A204.1 (cell line): ENCODE measurements at regions not wholly inside any gene's neighbourhood (a gene's known extent, or its start where the extent isn't known, plus 50 kb on each side); places are given as distances from the start of the nearest gene placed in this dataset.
A peak's percentile ranks its signal among the peaks of the same experiment; 100 is the strongest.
"Not testable (repeated sequence)": the region's sequence is repeated elsewhere in the genome, so short reads cannot be mapped to it uniquely, and the experiment has no call there.

ENCODE experiments used
- FAIRE-seq: peaks from 2 replicates; lab custom pipeline; 2012; peaks lifted over from hg19 to GRCh38; lab: Jason Lieb, UNC

DNA sequence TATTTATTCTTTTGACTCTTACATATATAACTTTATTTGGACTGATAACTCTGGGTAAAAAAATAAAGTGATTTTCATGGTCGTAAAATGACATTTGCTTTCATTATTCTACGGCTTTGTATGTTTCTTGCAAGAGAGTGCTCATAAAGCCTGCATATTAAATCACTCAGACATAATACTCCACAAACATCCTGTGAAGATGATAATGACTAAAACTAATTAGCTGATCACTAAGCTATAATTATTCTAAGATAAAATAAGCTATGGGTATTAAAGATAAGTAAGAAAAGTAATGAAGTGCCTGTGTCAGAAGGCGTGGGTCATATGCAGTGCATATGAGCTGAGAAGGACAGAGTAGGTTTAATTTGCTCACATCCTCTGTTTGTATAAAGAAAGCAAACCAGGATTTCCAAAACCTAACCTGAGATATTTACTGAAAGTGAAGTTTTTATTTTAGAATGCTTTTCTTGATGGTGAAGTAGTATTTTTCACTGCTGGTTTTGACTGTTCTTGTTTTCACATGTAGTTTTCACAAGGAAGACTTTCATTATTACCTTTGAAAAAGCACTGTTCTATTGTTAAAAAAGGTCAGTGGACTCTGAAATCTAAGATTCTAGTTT, 278.8 kb downstream of the AMY1C start:
- FAIRE-seq = no peak

DNA sequence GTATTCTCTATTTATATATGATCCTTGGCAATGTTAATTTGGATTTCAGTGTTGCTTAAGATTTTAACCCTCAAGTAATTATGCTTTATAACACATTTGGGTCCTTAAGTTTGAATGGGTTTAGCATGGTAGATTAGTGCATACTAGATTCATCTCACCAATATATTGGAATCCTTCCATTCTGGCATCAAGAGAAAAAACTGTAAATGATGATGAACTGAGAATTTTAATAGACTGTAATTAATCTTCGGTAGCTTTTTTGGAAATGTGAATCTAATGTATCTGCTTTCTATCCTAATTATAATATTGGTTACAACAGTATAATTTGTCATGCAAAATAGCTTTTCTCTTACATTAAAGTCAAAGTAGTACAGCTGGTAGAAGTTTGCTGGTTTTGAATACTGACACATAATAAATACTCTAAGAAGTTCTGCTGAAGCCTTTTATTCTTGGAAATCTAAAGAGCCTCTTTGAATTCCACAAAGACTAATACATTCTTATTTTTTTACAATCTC, 279.8 kb downstream of the AMY1C start:
- FAIRE-seq = no peak

DNA sequence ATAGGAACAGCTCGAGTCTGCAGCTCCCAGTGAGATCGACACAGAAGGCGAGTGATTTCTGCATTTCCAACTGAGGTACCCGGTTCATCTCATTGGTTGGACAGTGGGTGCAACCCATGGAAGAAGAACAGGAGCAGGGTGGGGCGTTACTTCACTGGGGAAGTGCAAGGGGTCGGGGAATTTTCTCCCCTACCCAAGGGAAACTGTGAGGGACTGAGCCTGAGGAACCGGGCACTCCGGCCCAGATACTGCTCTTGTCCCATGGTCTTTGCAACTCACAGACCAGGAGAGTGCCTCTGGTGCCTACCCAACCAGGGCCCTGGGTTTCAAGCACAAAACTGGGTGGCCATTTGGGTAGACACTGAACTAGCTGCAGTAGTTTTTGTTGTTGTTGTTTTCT, 307.1 kb downstream of the AMY1C start:
- FAIRE-seq = no peak

DNA sequence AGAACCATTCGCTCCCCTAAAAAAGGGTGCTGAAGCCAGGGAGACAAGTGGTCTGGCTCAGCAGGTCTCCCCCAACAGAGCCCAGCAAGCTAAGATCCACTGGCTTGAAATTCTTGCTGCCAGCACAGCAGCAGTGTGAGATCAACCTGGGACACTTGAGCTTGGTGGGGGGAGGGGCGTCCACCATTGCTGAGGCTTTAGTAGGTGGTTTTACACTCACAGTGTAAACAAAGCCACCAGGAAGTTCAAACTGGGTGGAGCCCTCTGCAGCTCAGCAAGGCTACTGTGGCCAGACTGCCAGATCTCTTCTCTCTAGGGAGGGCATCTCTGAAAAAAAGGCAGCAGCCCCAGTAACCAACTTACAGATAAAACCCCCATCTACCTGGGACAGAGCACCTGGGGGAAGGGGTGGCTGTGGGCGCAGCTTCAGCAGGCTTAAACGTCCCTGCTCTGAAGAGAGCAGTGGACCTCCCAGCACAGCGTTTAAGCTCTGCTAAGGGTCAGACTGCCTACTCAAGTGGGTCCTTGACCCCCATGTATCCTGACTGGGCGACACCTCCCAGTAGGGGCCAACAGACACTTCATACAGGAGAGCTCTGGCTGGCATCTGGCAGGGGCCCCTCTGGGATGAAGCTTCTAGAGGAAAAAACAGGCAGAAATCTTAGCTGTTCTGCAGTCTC, 307.7 kb downstream of the AMY1C start:
- FAIRE-seq = not testable (repeated sequence)

DNA sequence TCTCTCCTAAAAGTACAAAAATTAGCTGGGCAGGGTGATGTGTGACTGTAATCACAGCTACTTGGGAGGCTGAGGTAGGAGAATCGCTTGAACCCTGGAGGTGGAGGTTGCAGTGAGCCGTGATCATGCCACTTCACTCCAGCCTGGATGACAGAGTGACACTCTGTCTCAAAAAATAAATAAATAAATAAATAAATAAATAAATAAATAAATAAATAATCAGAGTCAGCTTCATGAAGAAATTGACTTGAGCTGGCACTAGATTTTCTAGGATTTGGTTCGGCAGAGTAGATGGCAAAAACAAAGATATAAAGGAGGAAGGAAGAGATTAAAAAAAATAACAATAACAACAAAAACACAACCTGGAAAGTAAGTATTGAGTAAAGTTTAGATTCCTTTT, 311.9 kb downstream of the AMY1C start:
- not testable (repeated sequence) for FAIRE-seq

DNA sequence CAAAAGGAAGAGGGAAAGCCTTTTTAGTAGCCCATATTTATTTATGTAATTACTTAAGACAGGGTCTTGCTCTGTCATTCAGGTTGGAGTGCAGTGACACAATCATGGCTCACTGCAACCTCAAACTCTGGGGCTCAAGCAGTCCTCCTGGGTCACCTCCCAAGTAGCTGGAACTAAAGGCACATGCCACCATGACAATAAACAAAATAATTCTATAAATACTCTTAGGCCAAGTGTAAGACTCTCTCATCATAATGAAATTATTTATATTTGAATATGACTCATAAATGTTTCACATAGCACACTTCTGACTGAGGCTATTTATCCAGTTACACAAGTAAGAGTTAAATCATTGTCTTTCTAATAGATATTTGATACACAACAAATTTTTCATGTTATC, 314.7 kb downstream of the AMY1C start:
- no peak for FAIRE-seq

DNA sequence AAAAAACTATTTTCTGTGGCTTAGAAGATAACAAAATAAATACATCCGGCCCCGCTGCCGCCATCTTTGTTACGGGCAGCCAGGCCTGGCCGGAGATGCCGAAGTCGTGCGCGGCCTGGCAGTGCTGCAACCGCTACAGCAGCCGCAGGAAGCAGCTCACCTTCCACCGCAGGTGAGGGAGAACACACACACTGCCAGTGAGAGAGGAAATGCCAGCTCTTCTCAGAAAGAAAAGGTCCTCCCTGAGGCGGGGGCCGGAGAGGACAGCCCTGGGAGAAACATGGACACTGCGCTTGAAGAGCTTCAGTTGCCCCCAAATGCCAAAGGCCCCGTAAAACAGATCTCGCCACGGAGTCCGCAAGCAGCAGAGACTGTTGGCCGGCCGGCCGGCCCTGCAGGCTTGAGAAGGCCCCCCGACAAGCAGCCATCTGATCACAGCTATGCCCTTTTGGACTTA, 323.2 kb downstream of the AMY1C start:
- no peak for FAIRE-seq

DNA sequence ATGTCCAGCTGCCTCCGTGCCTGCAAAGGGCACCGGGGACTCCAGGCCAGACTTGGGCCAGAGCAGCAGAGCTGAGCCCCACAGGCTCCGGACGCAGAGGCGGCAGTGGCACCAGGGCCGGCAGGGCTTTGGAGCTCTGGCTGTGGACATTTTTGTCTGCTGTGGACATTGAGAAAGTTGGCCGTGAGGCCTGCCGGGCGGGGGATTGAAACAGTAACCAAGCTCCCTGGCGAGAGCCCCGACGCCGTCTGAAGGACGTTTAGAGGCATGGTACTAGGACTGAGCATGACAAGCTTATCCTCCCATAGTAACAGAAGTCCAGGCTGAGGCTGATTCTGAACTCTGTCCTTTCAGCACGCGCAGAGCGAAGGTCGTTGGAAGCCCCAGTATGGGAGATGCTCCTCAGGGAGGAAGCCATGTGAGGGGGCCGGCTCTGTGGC, 323.8 kb downstream of the AMY1C start:
- FAIRE-seq = no peak

DNA sequence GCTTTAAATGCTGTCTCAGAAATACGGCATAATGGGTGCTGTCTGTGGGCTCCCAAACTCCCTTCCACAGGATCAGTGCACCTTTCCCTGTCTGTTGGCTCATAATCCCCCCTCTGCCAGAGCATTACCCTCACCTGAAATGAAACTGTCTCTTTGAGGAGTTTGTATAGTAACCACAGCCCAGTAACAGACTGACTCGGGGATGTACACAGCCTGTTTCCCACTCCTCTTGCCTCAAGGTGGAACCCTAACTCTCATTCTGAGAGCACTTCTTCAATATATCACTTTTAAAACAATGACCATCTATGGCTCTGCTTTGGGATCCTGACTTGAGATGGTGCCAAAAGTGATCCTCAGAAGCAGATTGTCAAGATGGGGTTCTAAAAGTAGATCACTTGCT, 332.5 kb downstream of the AMY1C start:
- FAIRE-seq = no peak

DNA sequence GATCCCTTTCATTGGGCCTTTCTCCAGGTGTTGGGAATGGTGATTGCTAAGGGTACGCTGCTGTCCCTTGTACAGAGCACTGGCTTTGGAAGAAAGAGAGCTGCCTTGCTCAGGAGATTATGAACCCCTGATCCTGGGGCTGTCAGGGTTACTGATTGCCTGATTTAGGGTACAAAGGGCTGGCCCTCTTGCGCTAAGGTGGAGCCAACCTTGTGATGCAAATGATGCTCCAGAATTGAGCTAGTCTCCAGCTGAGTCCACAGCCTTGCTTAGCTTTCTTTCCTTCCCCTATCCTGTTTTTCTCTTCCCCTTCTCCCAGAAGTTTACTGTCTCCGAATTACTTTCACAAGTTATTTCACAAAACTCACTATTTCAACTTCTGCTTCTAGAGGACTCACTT, 334.7 kb downstream of the AMY1C start:
- no peak for FAIRE-seq

DNA sequence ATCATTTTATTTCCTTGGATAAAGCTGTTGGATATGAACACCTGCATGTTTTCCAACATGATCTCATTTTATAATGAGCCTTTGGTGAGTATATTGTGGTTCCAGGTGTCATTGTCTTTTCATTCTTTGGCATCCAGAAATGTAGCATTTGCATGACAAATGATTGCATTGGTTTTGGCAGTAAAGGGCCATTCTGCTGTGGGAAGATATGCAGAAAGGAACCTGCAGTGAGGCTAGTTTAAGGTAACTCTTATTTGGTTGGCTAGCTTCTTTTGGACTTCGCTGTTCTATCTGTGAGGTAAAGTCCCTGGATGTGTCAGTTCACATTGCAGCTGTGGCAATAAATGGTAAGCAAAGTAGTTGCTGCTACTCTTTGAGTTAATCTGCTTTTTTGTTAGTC, 343.0 kb downstream of the AMY1C start:
- no peak for FAIRE-seq

DNA sequence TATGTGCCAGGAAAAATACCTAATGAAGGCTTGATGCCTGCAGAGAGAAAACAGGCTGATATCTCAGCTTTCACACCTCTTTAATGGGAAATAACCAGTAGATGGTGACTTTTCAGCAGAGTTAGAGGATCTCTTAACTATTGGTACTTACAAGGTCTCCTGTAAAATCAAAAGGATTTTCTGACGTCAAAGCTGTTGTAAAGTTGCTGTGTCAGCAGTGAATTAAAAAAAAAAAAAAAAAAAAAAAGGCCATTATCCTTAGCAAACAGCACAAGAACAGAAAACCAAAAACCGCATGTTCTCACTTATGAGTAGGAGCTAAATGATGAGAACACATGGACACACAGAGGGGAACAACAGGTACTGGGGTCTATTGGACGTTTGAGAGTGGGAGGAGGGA, 349.1 kb downstream of the AMY1C start:
- FAIRE-seq = no peak

DNA sequence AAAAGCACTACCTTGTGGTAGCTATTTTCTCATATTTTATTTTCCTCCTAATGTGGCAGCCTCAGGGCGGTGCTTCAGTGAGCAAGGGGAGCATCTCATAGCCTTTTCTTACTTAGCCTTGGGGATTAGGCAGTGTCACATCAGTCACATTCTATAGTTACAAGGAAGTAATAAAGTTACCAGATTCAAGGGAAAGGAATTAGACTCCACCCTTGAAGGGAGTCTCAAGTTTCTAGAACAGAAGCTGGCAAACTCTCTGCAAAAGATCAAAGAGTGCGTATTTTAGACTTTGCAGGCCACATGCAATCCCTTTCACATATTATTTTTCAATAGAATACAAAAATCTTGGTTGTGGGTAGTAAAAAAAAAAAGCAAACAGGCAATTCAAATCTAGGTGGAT, 350.4 kb downstream of the AMY1C start:
- no peak for FAIRE-seq

DNA sequence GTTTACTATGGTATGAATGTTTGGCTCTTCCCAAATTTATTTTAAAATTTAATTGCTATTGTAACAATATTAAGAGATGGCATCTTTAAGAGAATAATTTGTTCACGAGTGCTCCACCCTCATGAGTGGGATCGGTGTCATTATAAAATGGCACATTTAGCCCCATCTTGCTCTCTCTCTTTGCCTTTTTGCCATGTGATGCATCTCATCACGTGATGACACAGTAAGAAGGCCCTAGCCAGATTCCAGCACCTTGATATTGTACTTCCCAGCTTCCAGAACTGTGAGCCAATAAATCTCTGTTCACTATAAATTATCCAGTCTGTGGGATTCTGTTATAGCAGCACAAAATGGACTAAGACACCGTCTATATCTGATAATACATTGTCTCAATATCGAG, 355.8 kb downstream of the AMY1C start:
- FAIRE-seq = no peak

DNA sequence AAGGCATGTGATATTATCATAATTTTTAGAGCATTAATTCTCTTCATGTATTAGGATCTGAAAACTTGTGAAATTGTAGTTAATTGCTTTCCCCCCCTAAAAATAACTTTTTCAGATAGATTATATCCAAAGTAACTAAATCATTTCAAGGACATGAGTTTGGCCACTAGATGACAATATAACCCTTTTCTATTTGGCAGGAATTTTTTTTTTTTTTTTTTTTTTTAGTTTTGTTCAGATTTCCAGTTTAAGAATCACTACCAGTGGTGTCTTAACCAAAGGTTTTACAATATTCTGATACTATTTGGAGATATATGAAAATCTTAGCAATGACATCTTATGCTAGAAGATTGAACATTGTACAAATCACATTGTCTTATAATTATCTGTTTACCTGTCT, 370.8 kb downstream of the AMY1C start:
- FAIRE-seq = peak; percentile 71

DNA sequence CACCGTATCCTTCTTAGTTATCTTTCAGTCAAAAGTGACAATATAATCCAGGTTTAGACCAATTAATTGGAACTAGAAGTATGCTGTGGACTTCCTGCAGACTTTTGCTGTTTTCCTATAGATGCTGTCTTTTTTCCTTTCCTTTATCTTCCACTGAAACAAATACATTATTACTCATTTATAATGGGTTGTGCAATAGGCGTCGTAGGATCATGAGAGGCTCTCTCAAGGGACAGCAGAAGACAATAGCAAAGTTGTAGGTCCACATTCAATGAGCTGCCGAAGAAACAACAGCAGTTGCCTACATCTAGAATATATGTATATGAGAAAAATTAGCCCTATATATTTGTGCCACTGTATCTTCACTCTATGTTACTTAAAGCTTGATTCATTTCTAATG, 371.6 kb downstream of the AMY1C start:
- no peak for FAIRE-seq

DNA sequence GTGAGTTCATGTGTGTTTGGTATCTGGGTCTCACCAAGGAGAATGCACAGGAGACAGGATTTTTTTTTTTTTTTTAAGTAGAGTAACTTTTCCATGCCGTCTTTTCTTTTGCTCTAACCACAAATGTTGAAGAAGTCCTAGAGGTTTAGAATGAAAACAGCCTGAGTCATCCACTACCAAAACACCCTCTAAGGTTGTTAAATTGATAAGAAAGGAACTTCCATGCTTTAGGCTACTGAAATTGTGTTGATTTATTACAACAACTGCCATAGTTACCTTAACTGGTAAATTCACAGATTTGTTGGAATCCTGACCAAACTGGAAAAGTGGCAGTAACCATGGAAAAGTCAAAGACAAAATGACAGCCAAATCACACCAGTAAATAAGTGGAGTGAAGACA, 375.6 kb downstream of the AMY1C start:
- no peak for FAIRE-seq

DNA sequence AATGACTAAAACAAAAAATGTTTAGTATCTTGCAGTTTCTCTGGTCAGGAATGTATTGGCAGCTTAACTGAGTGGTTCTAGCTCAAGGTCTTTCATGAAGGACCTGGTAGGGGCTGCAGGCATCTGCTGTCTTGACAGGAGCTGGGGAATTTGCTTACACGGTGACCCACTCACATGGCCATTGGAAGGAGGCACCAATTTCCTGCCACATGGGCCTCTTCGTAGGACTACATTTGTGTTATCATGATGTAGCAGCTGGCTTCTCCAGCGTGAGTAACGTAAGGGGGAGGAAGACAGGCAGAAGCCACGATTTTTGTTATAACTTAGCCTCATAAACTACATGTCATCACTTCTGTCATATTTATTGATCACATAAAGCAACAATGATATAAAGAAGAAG, 376.3 kb downstream of the AMY1C start:
- no peak for FAIRE-seq

DNA sequence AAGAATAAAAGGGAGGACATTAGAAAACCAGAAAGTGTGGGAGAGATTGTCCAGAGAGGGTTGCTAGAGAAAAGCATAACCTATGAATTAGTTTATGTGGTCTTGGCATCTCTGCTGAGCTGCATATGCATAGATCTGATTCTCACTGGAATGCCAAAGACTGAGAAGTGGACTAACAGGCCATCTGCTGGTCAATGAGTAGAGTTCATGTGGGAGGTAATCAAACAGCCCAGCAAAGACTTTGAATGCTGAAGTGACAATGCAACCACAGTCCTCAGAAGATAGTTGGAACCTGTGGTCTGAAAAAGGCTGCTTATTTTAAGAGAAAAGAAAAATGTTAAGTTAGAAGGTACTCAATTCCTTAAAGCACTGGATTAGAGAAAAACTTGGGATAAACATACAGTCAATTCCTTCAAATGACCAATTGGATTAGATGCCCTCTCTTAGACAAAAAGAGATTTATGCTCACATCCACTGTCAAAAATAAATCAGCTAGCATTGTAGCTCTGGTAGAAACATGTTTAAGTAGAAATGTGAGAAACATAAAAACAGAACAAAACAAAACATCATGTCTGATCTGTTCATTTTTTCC, 382.8 kb downstream of the AMY1C start:
- peak; percentile 79 for FAIRE-seq

DNA sequence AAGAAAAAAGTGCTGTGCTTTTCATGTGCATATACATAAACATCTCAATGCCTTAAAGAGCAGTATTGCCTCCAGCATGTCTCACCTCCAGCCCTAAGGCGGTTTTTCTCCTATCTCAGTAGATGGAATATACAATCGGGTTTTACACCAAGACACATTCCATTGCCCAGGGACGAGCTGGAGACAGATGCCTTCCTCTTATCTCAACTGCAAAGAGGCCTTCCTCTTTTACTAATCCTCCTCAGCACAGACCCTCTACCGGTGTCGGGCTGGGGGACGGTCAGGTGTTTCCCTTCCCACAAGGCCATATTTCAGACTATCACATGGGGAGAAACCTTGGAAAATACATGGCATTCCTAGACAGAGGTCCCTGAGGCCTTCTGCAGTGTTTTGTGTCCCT, 385.3 kb downstream of the AMY1C start:
- not testable (repeated sequence) for FAIRE-seq

DNA sequence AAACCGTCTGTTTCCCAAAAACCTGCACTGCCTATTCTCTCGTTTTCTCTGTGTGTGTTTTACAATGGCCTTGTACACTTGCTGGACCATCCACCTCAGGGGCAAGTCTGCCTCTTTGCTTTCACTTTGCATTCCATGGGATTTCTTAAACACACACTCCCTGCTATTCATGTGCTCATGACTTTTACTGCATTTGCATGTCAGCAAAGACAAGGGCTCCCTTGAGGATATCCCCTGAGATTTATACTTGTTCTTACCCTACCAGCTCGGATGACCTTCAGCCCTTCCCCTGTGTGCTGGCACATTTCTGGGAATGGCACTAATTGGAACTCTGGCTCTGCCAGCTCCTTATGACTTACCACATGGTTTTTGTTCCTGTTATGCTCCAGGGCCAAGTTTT, 386.9 kb downstream of the AMY1C start:
- FAIRE-seq = no peak

DNA sequence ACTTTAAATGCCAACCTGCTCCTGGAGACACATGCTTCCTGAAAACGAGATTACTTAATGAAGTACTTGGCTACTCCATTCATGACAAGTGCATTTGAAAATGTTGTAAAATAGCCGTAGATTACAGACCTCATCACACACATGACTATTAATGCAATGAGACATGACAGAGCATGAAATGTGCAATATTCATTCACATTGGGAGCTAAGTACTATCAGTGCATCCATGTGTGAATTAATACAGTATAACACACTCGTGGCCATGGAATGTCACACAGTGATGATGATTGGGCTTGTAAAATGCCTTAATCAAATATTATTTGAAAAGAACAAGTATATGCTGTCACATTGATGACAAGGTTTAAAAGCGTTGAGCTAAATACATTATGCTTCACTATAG, 407.0 kb downstream of the AMY1C start:
- no peak for FAIRE-seq

DNA sequence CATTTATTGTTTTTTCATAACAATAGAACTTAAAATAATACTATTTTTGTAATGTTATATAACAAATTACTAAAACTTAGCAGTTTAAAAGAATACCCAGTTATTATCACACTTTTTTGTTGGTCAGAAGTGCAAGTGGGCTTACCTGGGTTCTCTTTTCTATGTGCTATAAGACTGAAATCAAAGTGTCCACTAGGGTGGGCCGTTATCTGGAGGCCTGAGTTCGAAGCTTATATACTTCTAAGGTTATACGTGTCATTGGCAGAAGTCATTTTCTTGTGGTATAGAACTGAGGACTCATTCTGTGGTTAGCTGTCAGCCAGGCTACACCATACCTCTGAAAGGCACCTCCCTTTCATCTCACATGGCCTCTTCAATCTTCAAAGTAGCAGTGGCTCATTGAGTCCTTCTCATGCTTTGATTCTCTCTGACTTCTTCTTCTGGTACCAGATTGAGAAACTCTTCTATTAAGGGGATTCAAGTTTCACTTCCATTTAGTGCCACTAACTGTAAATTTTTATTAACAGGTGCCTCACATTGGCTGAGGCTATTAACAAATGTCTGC, 414.3 kb downstream of the AMY1C start:
- FAIRE-seq = no peak
